Prostate gland (tissue), 2 donors: ENCODE measurements at regions not wholly inside any gene's neighbourhood (a gene's known extent, or its start where the extent isn't known, plus 50 kb on each side); places are given as distances from the start of the nearest gene placed in this dataset.

Experiments used
- DNase-seq: peaks from one replicate; pipeline ENCODE4 v3.0.0-alpha.2; 2019; ENCODE audit warnings: low spot score
- H3K27ac ChIP-seq, 2 donors: fragments of 200-600 bp; sonication (generic); 2 replicates each; pipeline ENCODE4 v1.5.1; 2017 to 2019
- H3K27me3 ChIP-seq: fragments of 200-600 bp; sonication (generic); replicated peaks from 2 replicates; pipeline ENCODE4 v1.5.1; 2019; ENCODE audit not compliant: insufficient read depth
- H3K36me3 ChIP-seq, 2 donors: fragments of 200-600 bp; sonication (generic); 1 replicate in 1 of 2; 2 replicates in 1 of 2; pipeline versions ENCODE4 v1.5.1 to v1.8.1; 2017 to 2019
- H3K4me1 ChIP-seq: fragments of 200-600 bp; sonication (generic); replicated peaks from 2 replicates; pipeline ENCODE4 v1.5.1; 2019
- H3K4me3 ChIP-seq, 2 donors: fragments of 200-600 bp; sonication (generic); 2 replicates each; pipeline ENCODE4 v1.5.1; 2017 to 2019
- H3K9me3 ChIP-seq: fragments of 200-600 bp; sonication (generic); 2 replicates; pipeline ENCODE4 v1.5.1; 2017
- POLR2A ChIP-seq: fragments of 450-650 bp; IDR thresholded peaks from one replicate; pipeline ENCODE4 v1.6.1; 2016; ENCODE audit warnings: antibody characterized with exemption, mild to moderate bottlenecking
- POLR2AphosphoS5 ChIP-seq: sonication (generic); formaldehyde crosslinking; IDR thresholded peaks from one replicate; pipeline ENCODE4 v1.6.1; 2017; ENCODE audit warnings: antibody characterized with exemption
- WGBS: methylation state at CpG from one replicate; pipeline ENCODE4 v1.1.5; 2018; 5-methylcytosine and 5-hydroxymethylcytosine counted together
- intact Hi-C: fragments of 100-400 bp; cut with DNase I; formaldehyde crosslinking; loops from one replicate; pipeline ENCODE4 v1.14.2; 2022
- TF ChIP-seq, protein P1 (sequence below), 4 experiments: fragments of 200-600 bp in 2 of 4; fragments of 450-650 bp in 2 of 4; sonication (generic) in 2 of 4; IDR thresholded peaks; 1 replicate in 3 of 4; 2 replicates in 1 of 4; pipeline ENCODE4 v1.5.1; 2016 to 2019; ENCODE audit warnings: antibody characterized with exemption in 4 of 4, mild to moderate bottlenecking in 2 of 4, moderate library complexity in 2 of 4

DNA sequence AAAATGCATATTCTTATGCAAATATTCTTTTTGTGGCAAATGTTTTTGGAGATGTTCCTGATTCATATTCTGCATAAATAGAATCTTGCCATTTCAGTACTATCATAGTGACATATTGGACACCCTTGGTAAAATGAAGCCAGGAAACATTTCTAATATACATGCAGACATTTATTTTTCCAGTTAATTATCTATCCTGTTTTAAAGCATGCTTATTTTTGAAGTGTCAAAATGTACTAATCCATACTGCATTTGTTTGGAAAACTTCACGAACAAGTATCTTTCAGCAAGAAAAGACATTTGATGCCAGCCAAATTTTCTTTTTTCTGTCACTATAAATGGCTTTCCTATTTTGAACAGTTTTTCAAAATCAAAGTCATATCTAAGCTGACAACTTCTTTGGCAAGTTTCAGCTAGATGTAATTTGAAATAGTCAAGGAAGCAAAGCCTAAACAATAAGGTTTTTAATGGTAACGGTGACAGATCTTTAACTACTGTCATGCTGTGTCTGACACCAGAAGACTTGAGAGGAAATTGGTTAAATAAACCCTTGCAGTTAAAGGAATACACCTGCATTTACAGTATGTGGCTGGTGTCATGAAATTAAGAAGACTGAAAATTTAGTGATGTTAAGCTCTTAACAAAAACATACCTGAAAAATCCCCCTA, 284.3 kb downstream of the TLE1 start:
- no peak for DNase-seq
- WGBS, result 42% methylated on average over 2 of the region's 2 CpGs
- Histone ChIP-seq H3K4me1 (no peaks in the 10 kb centered on the region), H3K27me3 (no peaks in the 10 kb centered on the region), H3K4me3 (no peak overlapping the region), H3K27ac (no peak overlapping the region), H3K36me3 (no peaks in the 10 kb centered on the region), H3K9me3 (no peaks in the 10 kb centered on the region)
- TF ChIP-seq, protein P1, sequence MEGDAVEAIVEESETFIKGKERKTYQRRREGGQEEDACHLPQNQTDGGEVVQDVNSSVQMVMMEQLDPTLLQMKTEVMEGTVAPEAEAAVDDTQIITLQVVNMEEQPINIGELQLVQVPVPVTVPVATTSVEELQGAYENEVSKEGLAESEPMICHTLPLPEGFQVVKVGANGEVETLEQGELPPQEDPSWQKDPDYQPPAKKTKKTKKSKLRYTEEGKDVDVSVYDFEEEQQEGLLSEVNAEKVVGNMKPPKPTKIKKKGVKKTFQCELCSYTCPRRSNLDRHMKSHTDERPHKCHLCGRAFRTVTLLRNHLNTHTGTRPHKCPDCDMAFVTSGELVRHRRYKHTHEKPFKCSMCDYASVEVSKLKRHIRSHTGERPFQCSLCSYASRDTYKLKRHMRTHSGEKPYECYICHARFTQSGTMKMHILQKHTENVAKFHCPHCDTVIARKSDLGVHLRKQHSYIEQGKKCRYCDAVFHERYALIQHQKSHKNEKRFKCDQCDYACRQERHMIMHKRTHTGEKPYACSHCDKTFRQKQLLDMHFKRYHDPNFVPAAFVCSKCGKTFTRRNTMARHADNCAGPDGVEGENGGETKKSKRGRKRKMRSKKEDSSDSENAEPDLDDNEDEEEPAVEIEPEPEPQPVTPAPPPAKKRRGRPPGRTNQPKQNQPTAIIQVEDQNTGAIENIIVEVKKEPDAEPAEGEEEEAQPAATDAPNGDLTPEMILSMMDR (IDR thresholded peaks at IDR 0.05), result no peak
- TF ChIP-seq POLR2A, result no peak
- TF ChIP-seq POLR2AphosphoS5, result no peak
- intact Hi-C loops, result no loop called here

- H3K4me1 ChIP-seq, result no peaks in the 10 kb centered on the region
- no peak for DNase-seq
- intact Hi-C loops, result loop anchor here (10.0 kb wide), 3 partner anchors 97 to 793 kb away; no protein-coding TSS in a partner anchor
- no peaks in the 10 kb centered on the region for H3K27me3 ChIP-seq
- 75% methylated on average over 9 of the region's 9 CpGs for WGBS
- H3K36me3 ChIP-seq, result no peaks in the 10 kb centered on the region
- H3K4me3 ChIP-seq, result no peak overlapping the region
- no peak overlapping the region for H3K27ac ChIP-seq
- no peaks in the 10 kb centered on the region for H3K9me3 ChIP-seq
- TF ChIP-seq POLR2A, result no peak
- TF ChIP-seq, protein P1 (IDR thresholded peaks at IDR 0.05), result no peak
- no peak for TF ChIP-seq POLR2AphosphoS5
Measured at GRCh38 chr9:81397481-81398381, 291.6 kb downstream of the TLE1 start.

- Histone ChIP-seq H3K27ac (no peak overlapping the region), H3K9me3 (no peaks in the 10 kb centered on the region), H3K4me3 (no peak overlapping the region), H3K4me1 (no peaks in the 10 kb centered on the region), H3K27me3 (no peaks in the 10 kb centered on the region), H3K36me3 (no peaks in the 10 kb centered on the region)
- intact Hi-C loops, result loop anchor here (10.0 kb wide), 3 partner anchors 98 to 792 kb away; no protein-coding TSS in a partner anchor
- TF ChIP-seq, protein P1 (IDR thresholded peaks at IDR 0.05), result no peak
- TF ChIP-seq POLR2A (no peak), POLR2AphosphoS5 (peak; percentile 47)
- WGBS, result 25% methylated on average over 9 of the region's 9 CpGs
- DNase-seq, result peak; percentile 9
Measured at GRCh38 chr9:81396528-81396927, 292.8 kb downstream of the TLE1 start.

- H3K27me3 ChIP-seq, result no peaks in the 10 kb centered on the region
- WGBS, result 51% methylated on average over 4 of the region's 4 CpGs
- H3K36me3 ChIP-seq, result no peaks in the 10 kb centered on the region
- no peaks in the 10 kb centered on the region for H3K9me3 ChIP-seq
- intact Hi-C loops, result loop anchor here (10.0 kb wide), 3 partner anchors 99 to 791 kb away; no protein-coding TSS in a partner anchor
- TF ChIP-seq POLR2AphosphoS5, result no peak
- TF ChIP-seq POLR2A, result no peak
- TF ChIP-seq, protein P1 (IDR thresholded peaks at IDR 0.05), result no peak
- H3K4me3 ChIP-seq, result no peak overlapping the region
- peak overlapping the region; percentile 4 to 57 for H3K27ac ChIP-seq
- DNase-seq, result no peak
- H3K4me1 ChIP-seq, result no peaks in the 10 kb centered on the region
Measured at GRCh38 chr9:81395676-81396054, 293.7 kb downstream of the TLE1 start.
